B cell (primary cell): ENCODE measurements at regions not wholly inside any gene's neighbourhood (a gene's known extent, or its start where the extent isn't known, plus 50 kb on each side); places are given as distances from the start of the nearest gene placed in this dataset.

ENCODE experiments used
- ATAC-seq: fragments of 200-7000 bp; cut with Tn5 transposase; one replicate; pipeline ENCODE4 v1.10.0; 2021; ENCODE audit warnings: low read depth, mild to moderate bottlenecking, moderate number of reproducible peaks, moderate library complexity
- CTCF ChIA-PET: fragments of 350-600 bp; sonication (Branson Sonifier 250); formaldehyde crosslinking; loops from one replicate; lab custom pipeline; 2021; ENCODE audit warnings: antibody characterized with exemption, inconsistent platforms; lab: Charles Lee
- POLR2A ChIA-PET: fragments of 350-600 bp; sonication (Branson Sonifier 250); formaldehyde crosslinking; loops from one replicate; lab custom pipeline; 2021; ENCODE audit warnings: antibody characterized with exemption; lab: Charles Lee
- DNase-seq: peaks from one replicate; pipeline ENCODE4 v3.0.0; 2013
- H2AFZ ChIP-seq: 2 replicates; pipeline ENCODE4 v1.6.1; 2012; ENCODE audit warnings: mild to moderate bottlenecking, low read depth, low read length; ENCODE audit not compliant: insufficient read depth, poor library complexity, severe bottlenecking
- H3K27ac ChIP-seq, 2 donors: 1 replicate in 1 of 2; 2 replicates in 1 of 2; pipeline ENCODE4 v1.5.1; 2012 to 2013; ENCODE audit warnings: low read length in 2 of 2, mild to moderate bottlenecking in 2 of 2, moderate library complexity in 1 of 2
- H3K27me3 ChIP-seq, 4 experiments: fragments of 200-600 bp in 1 of 4; sonication (generic) in 1 of 4; replicated peaks in 1 of 4; 1 replicate in 2 of 4; 2 replicates in 2 of 4; pipeline versions ENCODE4 v1.6.1 to v1.7.0; 2013 to 2016; ENCODE audit warnings: low read length in 3 of 4, mild to moderate bottlenecking in 2 of 4, mixed read lengths in 1 of 4, moderate library complexity in 1 of 4; ENCODE audit not compliant: insufficient read depth in 4 of 4, control insufficient read depth in 3 of 4; ENCODE audit errors: control extremely low read depth in 1 of 4
- H3K36me3 ChIP-seq, 2 experiments: replicated peaks in 1 of 2; 1 replicate in 1 of 2; 2 replicates in 1 of 2; pipeline versions ENCODE4 v1.6.1 to v1.7.1; 2013; ENCODE audit warnings: low read length in 1 of 2; ENCODE audit not compliant: insufficient read depth in 2 of 2, control insufficient read depth in 1 of 2; ENCODE audit errors: control extremely low read depth in 1 of 2, extremely low read depth in 1 of 2
- H3K4me1 ChIP-seq, 2 donors: fragments of 200-600 bp in 1 of 2; sonication (generic) in 1 of 2; 1 replicate in 1 of 2; 2 replicates in 1 of 2; pipeline versions ENCODE4 v1.5.1 to v1.6.1; 2013 to 2017; ENCODE audit warnings: low read length in 2 of 2; ENCODE audit not compliant: control insufficient read depth in 2 of 2, insufficient read depth in 2 of 2
- H3K4me2 ChIP-seq: replicated peaks from 2 replicates; pipeline ENCODE3; 2012; ENCODE audit warnings: mild to moderate bottlenecking, low read depth, low read length; ENCODE audit not compliant: poor library complexity, severe bottlenecking
- H3K4me3 ChIP-seq, 5 experiments: fragments of 200-600 bp in 1 of 5; sonication (generic) in 1 of 5; 1 replicate in 3 of 5; 2 replicates in 2 of 5; pipeline versions ENCODE4 v1.5.1 to v1.7.0; 2011 to 2016; ENCODE audit warnings: low read length in 4 of 5, mild to moderate bottlenecking in 4 of 5, low read depth in 2 of 5, control low read depth in 1 of 5, moderate library complexity in 1 of 5; ENCODE audit not compliant: insufficient read depth in 1 of 5; ENCODE audit errors: control extremely low read depth in 1 of 5, extremely low read depth in 1 of 5
- H3K79me2 ChIP-seq: fragments of 200-600 bp; sonication (generic); one replicate; pipeline ENCODE4 v1.6.0; 2016; ENCODE audit warnings: low read length; ENCODE audit not compliant: control insufficient read depth, insufficient read depth
- H3K9ac ChIP-seq: fragments of 200-600 bp; sonication (generic); 2 replicates; pipeline ENCODE4 v1.6.1; 2017; ENCODE audit warnings: mild to moderate bottlenecking, low read length, moderate library complexity
- H3K9me3 ChIP-seq, 3 donors: one replicate each; pipeline versions ENCODE4 v1.6.1 to v1.7.1; 2013; ENCODE audit warnings: low read length in 2 of 3; ENCODE audit not compliant: control insufficient read depth in 2 of 3, insufficient read depth in 1 of 3; ENCODE audit errors: control extremely low read depth in 1 of 3
- H4K20me1 ChIP-seq: 2 replicates; pipeline ENCODE4 v1.6.0; 2012; ENCODE audit warnings: mild to moderate bottlenecking, low read length; ENCODE audit not compliant: insufficient read depth, control insufficient read depth, poor library complexity, severe bottlenecking
- H3K27ac Mint-ChIP-seq: one replicate; pipeline ENCODE4 v1.8.0; 2021; ENCODE audit warnings: mixed read lengths
- H3K27me3 Mint-ChIP-seq: one replicate; pipeline ENCODE4 v1.8.0; 2021; ENCODE audit warnings: mixed read lengths
- H3K4me1 Mint-ChIP-seq: one replicate; pipeline ENCODE4 v1.8.0; 2021; ENCODE audit warnings: mixed read lengths
- H3K4me3 Mint-ChIP-seq: one replicate; pipeline ENCODE4 v1.8.0; 2021; ENCODE audit warnings: mixed read lengths
- H3K9me3 Mint-ChIP-seq: one replicate; pipeline ENCODE4 v1.8.0; 2022; ENCODE audit warnings: mixed read lengths; ENCODE audit not compliant: insufficient read depth
- EZH2 ChIP-seq: IDR thresholded peaks from 2 replicates; pipeline ENCODE4 v1.6.1; 2012; ENCODE audit warnings: borderline replicate concordance, low read depth, mild to moderate bottlenecking, moderate library complexity, low read length; ENCODE audit not compliant: insufficient read depth, poor library complexity, severe bottlenecking
- WGBS: methylation state at CpG from one replicate; pipeline ENCODE4 v1.1.5; 2013; ENCODE audit warnings: missing lambda C conversion rate; ENCODE audit not compliant: insufficient coverage; 5-methylcytosine and 5-hydroxymethylcytosine counted together
- intact Hi-C: fragments of 100-400 bp; cut with micrococcal nuclease; formaldehyde crosslinking; loops from one replicate; pipeline ENCODE4 v1.10.0; 2022
- TF ChIP-seq, protein P1 (sequence below): fragments of 200-600 bp; IDR thresholded peaks from one replicate; pipeline ENCODE4 v1.8.0; 2022; ENCODE audit warnings: antibody characterized with exemption, mild to moderate bottlenecking

DNA sequence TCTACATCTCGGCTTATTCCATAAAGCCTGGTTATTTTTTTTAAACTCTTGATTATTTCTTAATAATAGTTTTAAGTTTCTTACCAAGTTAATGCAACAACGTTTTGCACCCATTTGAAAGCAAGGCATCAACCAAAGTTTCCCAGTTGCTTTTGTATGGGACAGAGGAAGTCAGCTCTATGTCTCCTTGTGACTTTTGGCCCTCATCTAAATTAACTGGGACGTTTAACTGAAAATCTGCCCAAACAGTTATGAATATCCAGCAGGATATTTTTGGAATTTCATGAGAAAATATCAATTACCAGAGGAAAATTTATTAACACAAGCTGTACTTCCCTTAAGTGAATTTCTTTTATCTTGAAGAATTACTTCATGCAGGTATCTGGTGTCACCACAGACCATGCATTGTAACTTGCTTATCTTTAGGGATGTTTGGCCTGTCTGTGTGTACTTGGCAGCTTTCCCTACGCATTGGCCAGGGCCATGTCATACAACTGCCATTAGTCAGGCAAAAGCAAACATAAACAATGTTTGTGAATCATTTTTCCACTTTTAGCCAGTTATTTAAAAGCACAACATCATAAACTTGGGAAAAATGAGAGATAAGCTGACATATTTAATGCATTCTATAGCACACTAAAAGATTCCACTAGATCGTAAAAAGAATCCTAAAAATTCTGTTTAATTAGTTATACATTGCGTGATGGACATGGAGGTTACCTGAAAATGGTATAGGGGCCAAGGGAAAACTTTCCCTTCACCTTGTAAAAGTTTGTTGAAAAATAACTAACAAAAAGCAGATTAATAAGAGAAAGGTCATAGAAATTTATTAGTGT lies 101.4 kb upstream of the PDE5A start:
- no peak overlapping the region for H3K4me3 ChIP-seq
- no peak overlapping the region for H3K27ac ChIP-seq
- POLR2A ChIA-PET: no interaction called here
- H3K9ac ChIP-seq: no peak overlapping the region
- H3K4me1 ChIP-seq: no peaks in the 10 kb centered on the region
- no peak overlapping the region for H2AFZ ChIP-seq
- WGBS: 100% methylated on average over 1 of the region's 6 CpGs
- ATAC-seq (no peak), DNase-seq (no peak)
- no peak overlapping the region for H3K4me3 Mint-ChIP-seq
- H3K9me3 ChIP-seq: no peaks in the 10 kb centered on the region
- H3K36me3 ChIP-seq: no peaks in the 10 kb centered on the region
- no peaks in the 10 kb centered on the region for H3K9me3 Mint-ChIP-seq
- CTCF ChIA-PET: no interaction called here
- no peak for TF ChIP-seq EZH2
- TF ChIP-seq, protein P1, sequence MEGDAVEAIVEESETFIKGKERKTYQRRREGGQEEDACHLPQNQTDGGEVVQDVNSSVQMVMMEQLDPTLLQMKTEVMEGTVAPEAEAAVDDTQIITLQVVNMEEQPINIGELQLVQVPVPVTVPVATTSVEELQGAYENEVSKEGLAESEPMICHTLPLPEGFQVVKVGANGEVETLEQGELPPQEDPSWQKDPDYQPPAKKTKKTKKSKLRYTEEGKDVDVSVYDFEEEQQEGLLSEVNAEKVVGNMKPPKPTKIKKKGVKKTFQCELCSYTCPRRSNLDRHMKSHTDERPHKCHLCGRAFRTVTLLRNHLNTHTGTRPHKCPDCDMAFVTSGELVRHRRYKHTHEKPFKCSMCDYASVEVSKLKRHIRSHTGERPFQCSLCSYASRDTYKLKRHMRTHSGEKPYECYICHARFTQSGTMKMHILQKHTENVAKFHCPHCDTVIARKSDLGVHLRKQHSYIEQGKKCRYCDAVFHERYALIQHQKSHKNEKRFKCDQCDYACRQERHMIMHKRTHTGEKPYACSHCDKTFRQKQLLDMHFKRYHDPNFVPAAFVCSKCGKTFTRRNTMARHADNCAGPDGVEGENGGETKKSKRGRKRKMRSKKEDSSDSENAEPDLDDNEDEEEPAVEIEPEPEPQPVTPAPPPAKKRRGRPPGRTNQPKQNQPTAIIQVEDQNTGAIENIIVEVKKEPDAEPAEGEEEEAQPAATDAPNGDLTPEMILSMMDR: no peak
- H3K27me3 Mint-ChIP-seq: no peaks in the 10 kb centered on the region
- no peak overlapping the region for H3K27ac Mint-ChIP-seq
- H3K79me2 ChIP-seq: no peaks in the 10 kb centered on the region
- H3K4me2 ChIP-seq: no peak overlapping the region
- intact Hi-C loops: no loop called here
- H3K4me1 Mint-ChIP-seq: no peaks in the 10 kb centered on the region
- no peaks in the 10 kb centered on the region for H3K27me3 ChIP-seq
- no peaks in the 10 kb centered on the region for H4K20me1 ChIP-seq
